Brain pericyte (primary cell): ENCODE measurements at regions not wholly inside any gene's neighbourhood (a gene's known extent, or its start where the extent isn't known, plus 50 kb on each side); places are given as distances from the start of the nearest gene placed in this dataset.
"Not testable (repeated sequence)": the region's sequence is repeated elsewhere in the genome, so short reads cannot be mapped to it uniquely, and the experiment has no call there.

Experiments
- DNase-seq: peaks from one replicate; pipeline ENCODE4 v3.0.0-alpha.2; 2012; ENCODE audit warnings: low read depth, low spot score

- no peak for DNase-seq
These were observed 182.3 kb upstream of the MAST4 start for GRCh38 chr5:66413931-66414330.

GRCh38 chr5:66415208-66415607, 181.0 kb upstream of the MAST4 start:
- no peak for DNase-seq

- DNase-seq = no peak
These were observed 179.5 kb upstream of the MAST4 start for GRCh38 chr5:66416698-66417097.

GRCh38 chr5:66417781-66418180, 178.4 kb upstream of the MAST4 start:
- no peak for DNase-seq

- no peak for DNase-seq
These were observed 172.7 kb upstream of the MAST4 start for GRCh38 chr5:66423484-66423883.

- no peak for DNase-seq
These were observed 170.4 kb upstream of the MAST4 start for GRCh38 chr5:66425842-66426241.

- no peak for DNase-seq
These were observed 169.7 kb upstream of the MAST4 start for GRCh38 chr5:66426259-66427138.

- no peak for DNase-seq
These were observed 169.1 kb upstream of the MAST4 start for GRCh38 chr5:66427139-66427442.

- DNase-seq = no peak
These were observed 159.5 kb upstream of the MAST4 start for GRCh38 chr5:66436721-66437120.

GRCh38 chr5:66438087-66438486, 158.1 kb upstream of the MAST4 start:
- DNase-seq = no peak

GRCh38 chr5:66438696-66439095, 157.5 kb upstream of the MAST4 start:
- no peak for DNase-seq

- DNase-seq = no peak
These were observed 156.0 kb upstream of the MAST4 start for GRCh38 chr5:66440202-66440680.

GRCh38 chr5:66441351-66441750, 154.8 kb upstream of the MAST4 start:
- no peak for DNase-seq

- no peak for DNase-seq
These were observed 153.2 kb upstream of the MAST4 start for GRCh38 chr5:66442951-66443445.

- DNase-seq = no peak
These were observed 152.6 kb upstream of the MAST4 start for GRCh38 chr5:66443462-66444130.

GRCh38 chr5:66448070-66448469, 148.1 kb upstream of the MAST4 start:
- not testable (repeated sequence) for DNase-seq

GRCh38 chr5:66450237-66450636, 146.0 kb upstream of the MAST4 start:
- no peak for DNase-seq

- no peak for DNase-seq
These were observed 145.2 kb upstream of the MAST4 start for GRCh38 chr5:66450988-66451387.

- DNase-seq = no peak
These were observed 144.1 kb upstream of the MAST4 start for GRCh38 chr5:66452109-66452508.

GRCh38 chr5:66454186-66455078, 141.8 kb upstream of the MAST4 start:
- no peak for DNase-seq

- DNase-seq = no peak
These were observed 136.5 kb upstream of the MAST4 start for GRCh38 chr5:66459728-66460127.

GRCh38 chr5:66467564-66467963, 128.6 kb upstream of the MAST4 start:
- no peak for DNase-seq
